ENCODE measurements at regions not wholly inside any gene's neighbourhood (a gene's known extent, or its start where the extent isn't known, plus 50 kb on each side); places are given as distances from the start of the nearest gene placed in this dataset.

GRCh38 chr14:105589161-105589925, 63.0 kb downstream of the TMEM121 start:
- TF ChIP-seq, protein P1, sequence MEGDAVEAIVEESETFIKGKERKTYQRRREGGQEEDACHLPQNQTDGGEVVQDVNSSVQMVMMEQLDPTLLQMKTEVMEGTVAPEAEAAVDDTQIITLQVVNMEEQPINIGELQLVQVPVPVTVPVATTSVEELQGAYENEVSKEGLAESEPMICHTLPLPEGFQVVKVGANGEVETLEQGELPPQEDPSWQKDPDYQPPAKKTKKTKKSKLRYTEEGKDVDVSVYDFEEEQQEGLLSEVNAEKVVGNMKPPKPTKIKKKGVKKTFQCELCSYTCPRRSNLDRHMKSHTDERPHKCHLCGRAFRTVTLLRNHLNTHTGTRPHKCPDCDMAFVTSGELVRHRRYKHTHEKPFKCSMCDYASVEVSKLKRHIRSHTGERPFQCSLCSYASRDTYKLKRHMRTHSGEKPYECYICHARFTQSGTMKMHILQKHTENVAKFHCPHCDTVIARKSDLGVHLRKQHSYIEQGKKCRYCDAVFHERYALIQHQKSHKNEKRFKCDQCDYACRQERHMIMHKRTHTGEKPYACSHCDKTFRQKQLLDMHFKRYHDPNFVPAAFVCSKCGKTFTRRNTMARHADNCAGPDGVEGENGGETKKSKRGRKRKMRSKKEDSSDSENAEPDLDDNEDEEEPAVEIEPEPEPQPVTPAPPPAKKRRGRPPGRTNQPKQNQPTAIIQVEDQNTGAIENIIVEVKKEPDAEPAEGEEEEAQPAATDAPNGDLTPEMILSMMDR (IDR thresholded peaks at IDR 0.05), result no peak
- TF ChIP-seq POLR2AphosphoS5 (IDR thresholded peaks at IDR 0.05) (no peak), POLR2A (IDR thresholded peaks at IDR 0.05) (no peak), EP300 (IDR thresholded peaks at IDR 0.05; ENCODE audit: low read depth) (no peak)
